K562 (cell line): ENCODE measurements at regions not wholly inside any gene's neighbourhood (a gene's known extent, or its start where the extent isn't known, plus 50 kb on each side); places are given as distances from the start of the nearest gene placed in this dataset.

Source experiments
- ATAC-seq: fragments of 200-7000 bp; cut with Tn5 transposase; 3 replicates; pipeline ENCODE4 v1.9.1; 2020; ENCODE audit warnings: moderate library complexity
- BruUV-seq: library from RNA; stranded (reverse); fragments of 400-500 nt; replicated peaks from 2 replicates; lab custom pipeline; 2021; lab: Mats Ljungman, UMichigan
- CTCF ChIA-PET: fragments of 300-600 bp; formaldehyde crosslinking; extraction: SDS; loops from one replicate; lab custom pipeline; 2021; ENCODE audit warnings: low intra/inter-chr PET ratio; lab: Yijun Ruan, JAX
- POLR2A ChIA-PET: fragments of 300-600, 350-650 bp; sonication (Branson Sonifier 250); formaldehyde crosslinking; extraction: SDS; loops from one replicate; lab custom pipeline; 2021; ENCODE audit warnings: antibody characterized with exemption, inconsistent platforms; lab: Yijun Ruan, JAX
- DNase-seq, 4 experiments: peaks; one replicate each; pipeline versions ENCODE4 v3.0.0 to v3.0.0-alpha.2; 2011 to 2018; ENCODE audit warnings: low spot score in 3 of 4, mixed read lengths in 3 of 4; ENCODE audit errors: extremely low read depth in 1 of 4
- FAIRE-seq: peaks from 2 replicates; lab custom pipeline; 2011; peaks lifted over from hg19 to GRCh38; lab: Jason Lieb, UNC
- H2AFZ ChIP-seq: 2 replicates; pipeline ENCODE4 v1.6.0; 2011; ENCODE audit warnings: low read depth, low read length, control low read depth, inconsistent platforms
- H3K27ac ChIP-seq: fragments of 200-600 bp; 3 replicates; pipeline ENCODE4 v1.8.0; 2011; ENCODE audit warnings: low read depth, mild to moderate bottlenecking, control low read depth, inconsistent platforms, low read length, moderate library complexity, mixed read lengths; ENCODE audit errors: extremely low read depth
- H3K27me3 ChIP-seq, 2 experiments: fragments of 300-600 bp in 1 of 2; 2 replicates in 1 of 2; 3 replicates in 1 of 2; pipeline versions ENCODE4 v1.6.0 to v1.8.0; 2011; ENCODE audit warnings: inconsistent platforms in 2 of 2, low read length in 2 of 2, mild to moderate bottlenecking in 1 of 2, mixed read lengths in 1 of 2, moderate library complexity in 1 of 2; ENCODE audit not compliant: control insufficient read depth in 2 of 2, insufficient read depth in 2 of 2
- H3K36me3 ChIP-seq: fragments of 300-600 bp; 3 replicates; pipeline ENCODE4 v1.8.0; 2011; ENCODE audit warnings: mild to moderate bottlenecking, low read length, inconsistent platforms; ENCODE audit not compliant: control insufficient read depth, insufficient read depth
- H3K4me1 ChIP-seq, 2 experiments: fragments of 200-600 bp in 1 of 2; replicated peaks in 1 of 2; 2 replicates in 1 of 2; 3 replicates in 1 of 2; pipeline versions ENCODE4 v1.5.1 to v1.8.0; 2011; ENCODE audit warnings: inconsistent platforms in 2 of 2, low read length in 2 of 2, mild to moderate bottlenecking in 1 of 2, mixed read lengths in 1 of 2, moderate library complexity in 1 of 2; ENCODE audit not compliant: control insufficient read depth in 2 of 2, insufficient read depth in 2 of 2
- H3K4me2 ChIP-seq: 2 replicates; pipeline ENCODE4 v1.6.1; 2011; ENCODE audit warnings: low read length, control low read depth, inconsistent platforms, mixed read lengths; ENCODE audit not compliant: insufficient read depth
- H3K4me3 ChIP-seq: fragments of 200-600 bp; sonication (generic), shearing (Covaris generic); 2 replicates; pipeline ENCODE4 v1.5.1; 2016; ENCODE audit warnings: control low read depth, inconsistent platforms
- H3K79me2 ChIP-seq: fragments of 200-600 bp; 3 replicates; pipeline ENCODE4 v1.8.0; 2011; ENCODE audit warnings: low read length, inconsistent platforms; ENCODE audit not compliant: control insufficient read depth, insufficient read depth
- H3K9ac ChIP-seq, 2 experiments: 2 replicates each; pipeline versions ENCODE4 v1.6.0 to v1.6.1; 2011; ENCODE audit warnings: low read depth in 2 of 2, low read length in 2 of 2, control low read depth in 1 of 2, inconsistent platforms in 1 of 2, mild to moderate bottlenecking in 1 of 2, mixed read lengths in 1 of 2; ENCODE audit not compliant: insufficient read depth in 1 of 2
- H3K9me1 ChIP-seq: one replicate; pipeline ENCODE4 v1.6.0; 2011; ENCODE audit warnings: inconsistent platforms, mild to moderate bottlenecking, low read length, moderate library complexity; ENCODE audit not compliant: control insufficient read depth, insufficient read depth
- H3K9me3 ChIP-seq: replicated peaks from 2 replicates; pipeline ENCODE4 v1.5.1; 2011; ENCODE audit warnings: low read depth, low read length, inconsistent platforms; ENCODE audit not compliant: control insufficient read depth, insufficient read depth
- H4K20me1 ChIP-seq: replicated peaks from 2 replicates; pipeline ENCODE4 v1.6.1; 2011; ENCODE audit warnings: low read length, inconsistent platforms, mixed read lengths; ENCODE audit not compliant: control insufficient read depth, insufficient read depth
- RHOXF2B ChIP-seq: fragments of 250-450 bp; sonication (Bioruptor Pico); conservative IDR thresholded peaks from 2 replicates; pipeline ENCODE4 v1.5.1; 2021
- TEAD2 ChIP-seq: fragments of 450-650 bp; IDR thresholded peaks from 2 replicates; pipeline ENCODE4 v1.6.1; 2016; ENCODE audit warnings: missing genetic modification characterization, control low read depth, missing compliant biosample characterization
- ZNF140 ChIP-seq: fragments of 250-450 bp; sonication (Bioruptor Pico); IDR thresholded peaks from 2 replicates; pipeline ENCODE4 v1.8.0; 2021; ENCODE audit warnings: moderate library complexity, mild to moderate bottlenecking, inconsistent platforms
- WGBS: fragments of 100-300 bp; shearing (Covaris generic); methylation state at CpG from one replicate; pipeline ENCODE4 v1.1.6; 2016; ENCODE audit warnings: low coverage, mixed read lengths; ENCODE audit not compliant: insufficient coverage; ENCODE audit errors: missing lambda C conversion rate; 5-methylcytosine and 5-hydroxymethylcytosine counted together
- in situ Hi-C: fragments of 300-500 bp; cut with MboI; formaldehyde crosslinking; loops from 4 replicates; pipeline ENCODE4 v1.15.0; 2018; ENCODE audit warnings: inconsistent platforms, mixed read lengths
- intact Hi-C: fragments of 100-400 bp; cut with micrococcal nuclease; formaldehyde crosslinking; loops from 2 replicates; pipeline ENCODE4 v1.14.2; 2022
- TF ChIP-seq, protein P1 (sequence below): fragments of 450-650 bp; IDR thresholded peaks from 2 replicates; pipeline ENCODE4 v1.6.1; 2014; ENCODE audit warnings: low read depth, mild to moderate bottlenecking, moderate library complexity, borderline replicate concordance

DNA sequence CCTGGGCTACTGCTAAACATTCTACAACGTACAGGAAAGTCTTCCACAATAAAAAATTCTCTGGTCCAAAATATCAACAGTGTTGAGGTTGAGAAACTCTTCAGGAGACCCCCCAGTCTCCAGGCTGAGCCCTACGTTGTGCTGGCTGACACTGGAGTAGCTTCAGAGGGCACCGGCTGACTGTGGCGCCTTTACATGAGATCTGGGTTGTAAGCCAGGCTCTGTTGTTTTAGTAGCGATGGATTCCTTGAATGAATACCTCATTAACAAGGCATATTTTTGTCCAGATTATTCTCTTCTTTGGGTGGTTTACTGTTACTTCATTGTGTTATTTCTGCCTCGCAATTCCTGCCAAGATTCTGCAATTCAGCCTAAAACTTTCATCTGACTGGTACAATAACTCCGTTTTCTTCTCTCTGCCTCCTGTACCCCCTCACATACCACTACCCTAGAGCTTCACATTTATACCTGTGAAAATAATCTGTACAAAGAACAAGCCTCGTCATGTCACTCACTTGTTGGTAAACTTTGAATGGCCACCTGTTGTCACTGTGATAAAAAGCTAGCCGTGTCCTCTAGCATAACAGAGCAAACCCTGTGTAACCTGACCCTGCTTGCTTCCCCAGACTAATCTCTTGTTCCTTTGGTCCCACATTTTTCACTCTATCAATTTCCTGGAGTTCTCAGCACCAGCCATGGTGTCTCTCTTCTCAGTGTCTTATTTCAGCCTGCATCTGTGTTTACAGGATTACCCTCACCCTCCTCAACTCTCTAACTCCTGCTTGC is 1476.1 kb upstream of the TENM3 start:
- no peak overlapping the region for H3K4me3 ChIP-seq
- H3K9ac ChIP-seq, result no peak overlapping the region
- TF ChIP-seq RHOXF2B (CRISPR knock-in tag) (no peak), ZNF140 (CRISPR knock-in tag) (no peak), TEAD2 (no peak)
- TF ChIP-seq, protein P1, sequence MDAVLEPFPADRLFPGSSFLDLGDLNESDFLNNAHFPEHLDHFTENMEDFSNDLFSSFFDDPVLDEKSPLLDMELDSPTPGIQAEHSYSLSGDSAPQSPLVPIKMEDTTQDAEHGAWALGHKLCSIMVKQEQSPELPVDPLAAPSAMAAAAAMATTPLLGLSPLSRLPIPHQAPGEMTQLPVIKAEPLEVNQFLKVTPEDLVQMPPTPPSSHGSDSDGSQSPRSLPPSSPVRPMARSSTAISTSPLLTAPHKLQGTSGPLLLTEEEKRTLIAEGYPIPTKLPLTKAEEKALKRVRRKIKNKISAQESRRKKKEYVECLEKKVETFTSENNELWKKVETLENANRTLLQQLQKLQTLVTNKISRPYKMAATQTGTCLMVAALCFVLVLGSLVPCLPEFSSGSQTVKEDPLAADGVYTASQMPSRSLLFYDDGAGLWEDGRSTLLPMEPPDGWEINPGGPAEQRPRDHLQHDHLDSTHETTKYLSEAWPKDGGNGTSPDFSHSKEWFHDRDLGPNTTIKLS, result no peak
- FAIRE-seq (no peak), DNase-seq (no peak), ATAC-seq (no peak)
- no peak overlapping the region for H3K4me2 ChIP-seq
- BruUV-seq, result no TSS peak
- H4K20me1 ChIP-seq, result no peaks in the 10 kb centered on the region
- 0 out of 2 replicates have a peak, but pooled peaks cover 2% of the 10 kb centered on the region for H3K9me3 ChIP-seq
- H2AFZ ChIP-seq, result no peak overlapping the region
- H3K36me3 ChIP-seq, result no peaks in the 10 kb centered on the region
- POLR2A ChIA-PET, result no interaction called here
- no peaks in the 10 kb centered on the region for H3K79me2 ChIP-seq
- WGBS, result 0% methylated on average over 9 of the region's 9 CpGs
- H3K27ac ChIP-seq, result no peak overlapping the region
- in situ Hi-C loops (no loop called here), intact Hi-C loops (no loop called here)
- CTCF ChIA-PET, result no interaction called here
- no peaks in the 10 kb centered on the region for H3K4me1 ChIP-seq
- no peaks in the 10 kb centered on the region for H3K27me3 ChIP-seq
- H3K9me1 ChIP-seq, result no peaks in the 10 kb centered on the region
